SKM-1 (cell line): ENCODE measurements at regions not wholly inside any gene's neighbourhood (a gene's known extent, or its start where the extent isn't known, plus 50 kb on each side); places are given as distances from the start of the nearest gene placed in this dataset.
"Not testable (repeated sequence)": the region's sequence is repeated elsewhere in the genome, so short reads cannot be mapped to it uniquely, and the experiment has no call there.

ENCODE experiments used
- DNase-seq: peaks from one replicate; lab custom pipeline; 2025; ENCODE audit not compliant: unreplicated experiment; lab: John Stamatoyannopoulos, UW

DNA sequence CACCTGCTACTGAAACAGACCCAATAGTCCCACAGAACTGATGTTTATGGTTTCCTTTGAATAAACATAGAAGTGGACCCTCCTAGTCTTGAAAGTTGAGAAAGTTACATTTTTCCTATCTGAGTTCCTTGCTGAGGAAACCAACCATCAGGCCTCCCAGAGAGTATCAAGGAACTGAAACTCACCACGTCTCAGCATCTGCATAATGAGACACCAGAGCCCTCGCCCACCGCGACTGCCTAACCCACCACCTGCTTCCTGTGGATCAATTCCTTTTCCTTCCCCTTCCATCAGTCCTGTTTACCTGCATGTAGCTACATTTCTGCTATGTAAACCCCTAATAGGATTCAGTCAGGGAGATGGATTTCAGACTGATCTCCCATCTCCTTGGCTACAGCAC lies 443.2 kb upstream of the TMEM132C start:
- DNase-seq, result no peak

DNA sequence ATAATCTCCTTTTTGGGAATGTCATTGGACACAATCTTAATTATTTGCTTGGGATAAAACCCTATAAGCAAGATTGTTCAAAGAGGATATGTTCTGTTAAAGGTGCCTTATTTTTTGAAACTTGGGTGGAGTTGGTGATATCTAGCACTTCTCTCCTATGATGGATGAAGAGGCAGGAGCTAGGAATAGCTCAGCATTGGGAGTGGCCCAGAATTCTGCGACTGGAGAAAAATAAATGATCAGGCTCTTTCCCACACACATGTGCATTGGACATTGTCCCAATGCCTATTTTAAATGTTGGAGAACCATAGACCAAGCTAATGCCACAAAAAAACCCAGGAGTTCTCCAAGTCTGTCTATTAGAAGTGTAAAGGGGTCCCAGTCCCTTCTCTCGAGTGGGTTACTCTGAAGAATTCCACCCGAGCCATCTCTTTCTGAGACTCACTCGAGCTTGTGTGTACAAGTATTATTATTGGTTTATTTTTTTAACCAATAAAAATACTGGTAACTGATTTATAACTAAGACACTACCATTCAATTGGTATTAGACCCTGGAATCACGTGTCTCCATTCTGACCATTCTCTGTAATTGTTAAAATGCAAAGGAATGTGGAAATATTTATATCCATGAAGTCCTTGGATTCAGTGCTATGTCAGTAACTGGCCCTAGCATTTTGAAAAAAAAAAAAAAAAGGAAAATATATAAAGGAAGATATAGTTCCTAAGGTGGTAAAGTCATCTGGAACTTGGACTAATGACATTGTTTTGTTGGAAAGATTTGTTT lies 437.5 kb upstream of the TMEM132C start:
- no peak for DNase-seq

DNA sequence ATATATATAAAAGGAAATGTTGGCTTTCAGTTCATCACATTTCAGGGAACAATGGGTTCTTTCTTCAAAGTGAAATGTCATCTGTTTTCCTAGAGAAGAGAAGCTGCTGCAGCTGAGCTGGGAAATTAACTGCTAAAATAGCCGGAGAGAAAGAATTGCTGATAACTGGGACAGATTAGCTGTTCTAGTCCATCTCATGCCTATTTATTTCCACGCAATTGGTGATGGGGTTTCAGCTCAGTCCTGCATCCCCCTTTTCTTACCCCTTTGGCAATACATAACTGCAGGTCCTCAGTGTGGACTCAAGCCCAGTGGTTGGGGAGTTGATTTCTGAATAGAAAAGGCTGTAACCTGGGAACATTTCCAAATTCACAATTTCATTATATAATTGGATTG lies 436.9 kb upstream of the TMEM132C start:
- no peak for DNase-seq

GRCh38 chr12:127830730-127831129 lies 436.2 kb upstream of the TMEM132C start:
- no peak for DNase-seq

DNA sequence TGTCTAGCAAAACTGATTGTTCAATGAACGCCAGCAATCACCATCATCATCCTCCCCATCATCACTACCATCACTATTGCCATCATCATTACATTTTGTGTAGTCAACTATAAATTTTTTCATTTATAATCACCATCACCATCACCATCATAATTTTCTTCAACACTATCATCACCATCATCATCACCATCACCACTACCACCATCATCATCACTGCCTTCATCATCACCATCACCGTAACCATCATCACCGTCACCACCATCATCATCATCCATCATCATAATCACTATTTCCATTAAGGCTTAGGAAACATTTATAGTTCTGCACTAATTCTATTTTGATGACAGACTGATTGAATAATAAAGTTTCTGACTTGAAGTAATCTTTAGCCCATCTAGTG lies 434.8 kb upstream of the TMEM132C start:
- DNase-seq, result no peak

DNA sequence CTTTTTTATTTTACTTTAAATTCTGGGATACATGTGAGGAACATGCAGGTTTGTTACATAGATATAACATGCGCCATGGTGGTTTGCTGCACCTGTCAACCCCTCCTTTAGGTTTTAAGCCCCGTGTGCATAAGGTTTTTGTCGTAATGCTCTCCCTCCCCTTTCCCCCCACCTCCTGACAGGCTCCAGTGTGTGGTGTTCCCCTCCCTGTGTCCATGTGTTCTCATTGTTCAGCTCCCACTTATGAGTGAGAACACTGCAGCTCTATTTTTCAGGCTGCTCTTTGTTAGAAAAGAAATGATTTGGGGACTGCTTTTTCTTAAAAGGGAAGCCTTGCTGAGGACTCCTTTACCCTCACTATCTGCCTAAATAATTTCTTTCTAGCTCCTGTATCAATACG lies 430.2 kb upstream of the TMEM132C start:
- not testable (repeated sequence) for DNase-seq

DNA sequence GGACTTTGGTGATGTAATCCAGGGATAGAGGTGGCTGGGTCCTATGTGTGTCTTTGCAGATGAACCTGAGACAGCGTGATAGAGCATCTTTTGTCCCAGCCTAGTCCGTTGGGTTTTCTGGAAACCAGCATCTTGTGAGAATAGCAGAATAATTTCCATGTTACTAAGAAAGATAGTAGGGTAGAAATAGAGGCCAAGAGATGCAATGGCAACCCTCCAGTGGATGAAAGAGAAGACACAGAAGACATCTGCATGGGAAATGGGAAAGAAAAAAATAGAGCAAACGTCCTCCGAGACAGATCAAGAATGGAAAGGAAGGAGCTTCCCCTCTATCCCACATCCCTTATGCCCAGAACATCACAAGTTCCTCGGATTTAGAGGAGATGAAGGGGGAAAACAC lies 409.3 kb upstream of the TMEM132C start:
- DNase-seq, result no peak

DNA sequence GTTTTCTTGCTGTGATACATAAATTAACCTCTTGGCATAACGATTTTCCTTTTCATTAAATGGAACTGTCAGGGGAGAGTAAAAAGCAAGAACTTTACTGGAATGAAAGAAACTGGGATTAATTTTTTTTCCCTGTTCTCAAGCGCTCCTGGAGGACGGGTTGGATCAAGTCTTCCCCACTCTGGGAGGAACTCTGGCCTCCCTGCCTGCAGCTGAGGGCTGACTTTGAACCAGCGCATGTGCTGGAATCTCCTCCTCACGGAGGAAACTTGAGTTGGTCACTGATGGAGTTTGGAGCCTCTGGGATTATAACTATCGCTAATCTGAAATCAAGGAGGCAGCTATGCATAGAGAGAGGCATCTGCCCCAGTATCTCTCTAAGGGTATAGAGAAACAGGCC lies 406.4 kb upstream of the TMEM132C start:
- no peak for DNase-seq

DNA sequence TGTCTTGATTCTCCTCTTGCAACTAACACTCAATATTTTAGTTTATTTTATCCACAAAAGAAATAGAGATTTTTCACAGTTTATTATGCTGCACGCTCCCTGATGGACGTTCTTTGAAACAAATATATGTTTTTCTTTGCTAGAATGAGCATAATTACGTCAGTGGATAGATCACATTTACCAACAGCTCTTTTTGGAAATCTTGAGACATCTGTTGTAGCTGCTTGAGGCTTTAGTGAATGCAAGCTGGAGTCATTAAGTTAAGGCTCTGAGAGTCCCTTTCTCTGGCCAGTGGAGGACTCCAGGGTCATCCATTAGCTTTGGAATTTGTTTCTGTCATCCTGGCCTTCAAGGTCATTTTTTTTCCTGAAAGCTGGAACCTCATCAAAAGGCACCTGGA lies 405.6 kb upstream of the TMEM132C start:
- no peak for DNase-seq

- no peak for DNase-seq
Observed at GRCh38 chr12:127873306-127873705, 393.7 kb upstream of the TMEM132C start.

DNA sequence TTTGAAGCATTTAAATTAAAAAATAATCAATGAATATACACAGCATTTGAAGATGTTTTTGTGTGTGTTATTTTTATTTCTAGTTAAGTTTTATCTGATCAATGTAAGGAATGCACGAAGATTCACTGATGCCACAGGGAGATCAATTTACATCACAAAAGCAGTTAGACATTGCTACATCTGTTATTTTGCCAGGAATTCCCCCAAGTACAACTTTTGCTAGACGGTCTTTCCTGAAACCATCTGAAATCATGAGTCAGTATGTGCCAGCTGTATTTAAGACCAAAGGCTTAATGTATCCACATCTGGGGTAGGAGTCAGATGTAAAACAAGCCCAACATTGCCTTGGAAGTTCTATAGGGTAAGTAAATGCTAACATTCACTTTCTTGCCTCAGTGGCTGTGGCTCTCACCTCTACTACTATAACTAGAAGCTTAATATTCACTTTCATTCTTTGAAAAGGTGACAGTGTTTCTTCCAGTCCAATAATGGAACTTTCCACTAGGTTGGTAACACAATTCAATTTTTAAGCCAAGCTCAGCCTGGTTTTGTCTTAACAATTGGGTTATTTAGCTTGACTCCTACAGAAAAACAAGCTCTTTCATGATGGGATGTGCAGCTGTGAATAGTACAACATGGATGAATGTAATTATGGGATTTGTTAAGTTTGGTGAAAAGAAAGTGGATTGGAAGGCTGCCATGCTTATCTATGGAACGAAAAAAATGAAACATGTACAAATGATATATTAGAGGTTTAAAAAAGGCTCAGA lies 385.4 kb upstream of the TMEM132C start:
- no peak for DNase-seq

DNA sequence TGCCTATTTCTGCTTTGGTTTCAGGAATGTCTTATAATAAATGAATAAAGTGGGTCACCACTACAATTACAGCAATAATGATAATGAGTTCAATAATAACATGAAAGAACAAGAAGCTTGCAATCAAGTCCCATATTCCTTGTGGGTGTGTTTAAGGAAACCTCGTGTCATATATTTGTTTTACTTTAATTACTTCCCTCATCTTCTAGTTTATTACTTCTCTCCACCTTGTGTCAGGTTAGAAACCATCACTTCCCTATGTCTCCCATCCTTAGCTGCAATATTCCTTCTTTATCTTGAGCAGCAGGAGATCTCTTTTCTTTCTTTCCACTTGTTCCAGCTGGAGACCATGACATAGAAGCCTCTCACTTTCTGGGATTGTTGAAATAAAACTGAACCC lies 384.0 kb upstream of the TMEM132C start:
- no peak for DNase-seq

DNA sequence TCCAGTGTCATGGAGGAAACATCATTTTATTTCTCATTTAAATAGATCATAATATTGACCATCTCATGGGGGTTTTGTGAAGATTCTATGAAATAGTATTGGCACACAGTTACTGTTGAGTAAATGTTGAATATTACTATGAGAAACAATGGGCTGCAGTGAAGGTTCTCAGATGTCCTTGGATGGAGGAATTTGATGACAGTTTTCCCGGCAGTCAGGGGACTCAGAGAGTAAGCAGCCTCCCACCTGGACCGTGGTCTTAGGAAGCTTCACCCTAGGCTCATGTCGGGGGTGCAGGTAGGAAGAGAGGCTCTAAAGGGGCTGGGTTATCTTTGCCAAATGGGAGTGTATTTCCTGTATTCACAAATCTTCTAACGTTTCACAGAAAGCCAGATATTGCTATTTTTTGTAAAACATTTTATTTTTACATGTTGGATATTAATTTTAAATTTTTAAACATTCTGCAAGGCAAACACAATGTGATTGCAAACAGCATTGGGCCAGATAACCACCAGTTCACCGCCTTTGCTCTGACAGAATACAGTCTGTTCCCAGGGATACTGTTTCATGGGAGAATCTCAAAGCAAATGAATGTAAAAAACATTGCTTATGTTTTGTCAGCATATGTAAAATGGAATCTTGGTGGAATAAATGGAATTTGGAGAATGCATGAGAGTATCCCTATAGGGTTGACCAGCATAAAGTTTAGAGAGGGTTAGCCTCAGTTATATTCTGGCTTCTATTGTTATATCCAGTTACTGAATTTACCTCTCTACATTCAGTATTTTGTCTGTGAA lies 380.8 kb upstream of the TMEM132C start:
- DNase-seq, result no peak

- no peak for DNase-seq
Observed at GRCh38 chr12:127886827-127887226, 380.1 kb upstream of the TMEM132C start.

DNA sequence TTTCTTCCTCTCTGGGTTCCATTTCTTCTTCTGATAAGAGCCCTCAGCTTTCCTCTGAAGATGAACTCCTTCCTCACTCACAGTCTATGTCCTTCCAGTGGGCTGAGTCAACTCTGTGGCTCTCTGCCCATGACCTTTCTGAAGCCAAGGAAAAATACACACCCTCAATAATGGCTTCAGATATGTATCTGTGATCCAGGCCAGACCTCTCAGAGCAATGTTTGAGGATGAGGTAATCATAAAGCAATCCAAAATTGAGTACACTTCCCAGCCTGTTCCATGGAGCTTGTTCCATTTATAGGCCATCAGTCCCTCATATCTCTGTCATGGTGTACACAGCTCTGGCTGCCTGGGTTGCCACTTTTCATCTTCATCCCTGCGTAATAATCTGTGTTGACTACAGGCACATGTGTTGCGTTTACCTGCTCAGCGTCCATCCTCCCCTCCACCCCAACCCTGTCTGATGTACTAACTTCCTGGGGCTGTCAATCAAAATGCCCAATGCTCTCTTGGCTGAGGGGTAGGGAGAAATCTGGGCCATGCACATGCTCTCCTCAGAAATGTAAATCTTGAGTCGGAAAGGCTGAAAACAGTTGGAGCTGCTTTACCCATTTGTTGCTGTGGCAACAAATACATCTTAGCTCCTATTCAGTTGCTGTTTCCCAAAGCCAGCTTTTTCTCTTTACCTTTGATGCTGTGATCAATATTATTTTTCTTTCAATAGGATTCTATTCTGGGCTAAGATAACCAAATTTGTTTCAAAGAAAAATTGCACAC lies 377.8 kb upstream of the TMEM132C start:
- no peak for DNase-seq

GRCh38 chr12:127893895-127894609 lies 372.9 kb upstream of the TMEM132C start:
- DNase-seq, result no peak

GRCh38 chr12:127896661-127897060 lies 370.3 kb upstream of the TMEM132C start:
- no peak for DNase-seq

DNA sequence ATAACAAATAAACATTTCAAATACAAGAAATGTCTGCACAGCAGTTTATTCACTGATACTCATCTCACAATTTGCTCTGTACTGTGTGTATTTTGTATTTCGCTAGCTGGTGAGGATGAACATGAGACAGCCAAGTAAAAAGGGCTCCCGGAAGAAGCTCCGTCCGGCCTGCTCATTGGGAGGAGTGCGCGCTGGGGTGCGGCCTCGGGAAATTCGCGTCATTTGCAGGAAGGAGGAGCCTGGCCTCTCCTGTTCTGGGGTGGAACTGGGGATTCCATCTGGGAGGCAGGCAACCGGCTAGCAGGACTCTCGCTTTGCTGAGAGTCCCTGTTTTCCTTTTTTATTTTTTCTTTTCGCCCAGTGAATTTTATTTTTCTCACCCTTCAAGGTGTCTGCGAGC lies 368.4 kb upstream of the TMEM132C start:
- DNase-seq, result no peak

DNA sequence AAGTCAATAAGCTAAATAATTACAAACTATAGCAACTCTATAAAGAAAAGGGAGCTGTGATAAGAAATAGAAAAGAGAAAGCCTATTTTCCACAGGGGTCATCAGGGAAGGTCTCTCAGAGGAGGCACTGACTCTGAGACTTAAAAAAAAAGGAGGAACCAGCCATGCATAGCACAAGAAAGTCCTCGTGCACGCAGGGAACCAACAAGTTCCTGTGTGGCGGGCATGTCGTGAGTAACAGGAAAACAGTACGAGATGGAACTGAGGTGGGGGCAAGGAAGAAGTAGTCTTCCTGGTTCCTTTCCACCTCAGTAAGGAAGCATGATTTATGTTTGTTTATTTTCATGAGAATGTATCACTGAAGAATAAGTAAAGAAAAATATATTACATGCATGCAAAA lies 367.0 kb upstream of the TMEM132C start:
- DNase-seq, result no peak

GRCh38 chr12:127900386-127900785 lies 366.6 kb upstream of the TMEM132C start:
- DNase-seq, result no peak
